Activated CD8-positive, alpha-beta T cell treated with anti-CD3 and anti-CD28 coated beads for 36 hours (primary cell): ENCODE measurements at regions not wholly inside any gene's neighbourhood (a gene's known extent, or its start where the extent isn't known, plus 50 kb on each side); places are given as distances from the start of the nearest gene placed in this dataset.

ENCODE experiments used
- ATAC-seq: fragments of 200-7000 bp; cut with Tn5 transposase; one replicate; pipeline ENCODE4 v1.10.0; 2021; ENCODE audit warnings: mild to moderate bottlenecking, moderate library complexity
- CTCF ChIA-PET: fragments of 350-600 bp; sonication (Branson Sonifier 250); formaldehyde crosslinking; loops from one replicate; lab custom pipeline; 2021; ENCODE audit warnings: antibody characterized with exemption; lab: Charles Lee
- POLR2A ChIA-PET: fragments of 350-600 bp; sonication (Branson Sonifier 250); formaldehyde crosslinking; loops from one replicate; lab custom pipeline; 2021; ENCODE audit warnings: antibody characterized with exemption; lab: Charles Lee
- DNase-seq: peaks from one replicate; pipeline ENCODE4 v3.0.0-alpha.2; 2020
- H3K27ac Mint-ChIP-seq: one replicate; pipeline ENCODE4 v1.8.0; 2021; ENCODE audit warnings: mild to moderate bottlenecking, mixed read lengths
- H3K27me3 Mint-ChIP-seq: one replicate; pipeline ENCODE4 v1.8.0; 2021; ENCODE audit warnings: mixed read lengths
- H3K36me3 Mint-ChIP-seq: one replicate; pipeline ENCODE4 v1.8.0; 2021; ENCODE audit warnings: low read depth, mixed read lengths
- H3K4me1 Mint-ChIP-seq: one replicate; pipeline ENCODE4 v1.8.0; 2021; ENCODE audit warnings: low read depth, mixed read lengths
- H3K4me3 Mint-ChIP-seq: one replicate; pipeline ENCODE4 v1.8.0; 2021; ENCODE audit warnings: mild to moderate bottlenecking, moderate library complexity, mixed read lengths
- H3K9me3 Mint-ChIP-seq: one replicate; pipeline ENCODE4 v1.8.0; 2021; ENCODE audit warnings: mixed read lengths
- intact Hi-C: fragments of 100-400 bp; cut with micrococcal nuclease; formaldehyde crosslinking; loops from one replicate; pipeline ENCODE4 v1.10.0; 2022
- TF ChIP-seq, protein P1 (sequence below): fragments of 200-600 bp; IDR thresholded peaks from one replicate; pipeline ENCODE4 v1.8.0; 2022; ENCODE audit warnings: antibody characterized with exemption, mild to moderate bottlenecking

DNA sequence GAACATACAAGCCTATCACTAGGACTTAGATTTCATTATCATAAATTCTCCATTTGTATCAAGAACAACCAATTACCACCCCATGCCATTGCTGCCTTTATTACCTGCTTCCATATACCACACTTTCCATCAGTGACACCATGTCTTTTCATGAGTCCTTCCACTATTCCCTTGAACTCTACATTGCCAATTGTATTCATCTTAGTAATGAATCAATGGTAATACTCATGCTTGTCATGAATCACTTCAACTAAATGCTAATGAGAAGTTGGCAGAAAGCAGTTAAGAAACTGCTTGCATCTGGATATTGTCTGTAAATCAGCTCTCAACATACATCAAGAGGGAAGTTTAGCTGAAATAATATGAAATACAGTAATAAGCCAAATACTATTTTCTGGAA, 61.2 kb upstream of the RNF217 start:
- H3K4me1 Mint-ChIP-seq = no peaks in the 10 kb centered on the region

DNA sequence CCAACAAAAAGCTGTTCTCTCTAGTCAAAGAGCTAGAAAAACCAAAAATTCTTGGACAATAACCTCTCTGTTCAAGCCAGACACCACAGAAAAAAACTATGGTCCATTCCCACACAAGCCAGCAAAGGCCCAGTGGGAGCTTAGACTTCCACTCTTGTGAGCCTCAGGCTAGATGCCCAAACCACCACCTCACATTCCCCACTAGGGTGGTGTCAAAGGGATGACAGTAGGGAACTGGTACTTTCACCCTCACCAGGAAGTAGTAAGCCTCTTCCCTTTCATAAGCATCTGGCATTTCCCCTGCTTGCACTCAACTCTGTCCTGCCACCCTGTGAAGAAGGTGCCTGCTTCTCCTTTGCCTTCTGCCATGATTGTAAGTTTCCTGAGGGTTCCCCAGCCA, 58.4 kb upstream of the RNF217 start:
- Mint-ChIP-seq H3K27ac (no peak overlapping the region), H3K9me3 (no peaks in the 10 kb centered on the region), H3K36me3 (no peaks in the 10 kb centered on the region), H3K27me3 (peaks cover 1% of the 10 kb centered on the region), H3K4me3 (no peak overlapping the region), H3K4me1 (no peaks in the 10 kb centered on the region)
- TF ChIP-seq, protein P1, sequence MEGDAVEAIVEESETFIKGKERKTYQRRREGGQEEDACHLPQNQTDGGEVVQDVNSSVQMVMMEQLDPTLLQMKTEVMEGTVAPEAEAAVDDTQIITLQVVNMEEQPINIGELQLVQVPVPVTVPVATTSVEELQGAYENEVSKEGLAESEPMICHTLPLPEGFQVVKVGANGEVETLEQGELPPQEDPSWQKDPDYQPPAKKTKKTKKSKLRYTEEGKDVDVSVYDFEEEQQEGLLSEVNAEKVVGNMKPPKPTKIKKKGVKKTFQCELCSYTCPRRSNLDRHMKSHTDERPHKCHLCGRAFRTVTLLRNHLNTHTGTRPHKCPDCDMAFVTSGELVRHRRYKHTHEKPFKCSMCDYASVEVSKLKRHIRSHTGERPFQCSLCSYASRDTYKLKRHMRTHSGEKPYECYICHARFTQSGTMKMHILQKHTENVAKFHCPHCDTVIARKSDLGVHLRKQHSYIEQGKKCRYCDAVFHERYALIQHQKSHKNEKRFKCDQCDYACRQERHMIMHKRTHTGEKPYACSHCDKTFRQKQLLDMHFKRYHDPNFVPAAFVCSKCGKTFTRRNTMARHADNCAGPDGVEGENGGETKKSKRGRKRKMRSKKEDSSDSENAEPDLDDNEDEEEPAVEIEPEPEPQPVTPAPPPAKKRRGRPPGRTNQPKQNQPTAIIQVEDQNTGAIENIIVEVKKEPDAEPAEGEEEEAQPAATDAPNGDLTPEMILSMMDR = no peak
- DNase-seq (no peak), ATAC-seq (no peak)
- POLR2A ChIA-PET = no interaction called here
- intact Hi-C loops = no loop called here
- CTCF ChIA-PET = no interaction called here

More for the DNA sequence above, 61.2 kb upstream of the RNF217 start:
- TF ChIP-seq, protein P1 = no peak
- no peaks in the 10 kb centered on the region for H3K36me3 Mint-ChIP-seq
- CTCF ChIA-PET = no interaction called here
- no peak for DNase-seq
- intact Hi-C loops = no loop called here
- ATAC-seq = no peak
- no peaks in the 10 kb centered on the region for H3K9me3 Mint-ChIP-seq
- H3K4me3 Mint-ChIP-seq = no peak overlapping the region
- POLR2A ChIA-PET = no interaction called here
- H3K27me3 Mint-ChIP-seq = peaks cover 1% of the 10 kb centered on the region
- no peak overlapping the region for H3K27ac Mint-ChIP-seq

DNA sequence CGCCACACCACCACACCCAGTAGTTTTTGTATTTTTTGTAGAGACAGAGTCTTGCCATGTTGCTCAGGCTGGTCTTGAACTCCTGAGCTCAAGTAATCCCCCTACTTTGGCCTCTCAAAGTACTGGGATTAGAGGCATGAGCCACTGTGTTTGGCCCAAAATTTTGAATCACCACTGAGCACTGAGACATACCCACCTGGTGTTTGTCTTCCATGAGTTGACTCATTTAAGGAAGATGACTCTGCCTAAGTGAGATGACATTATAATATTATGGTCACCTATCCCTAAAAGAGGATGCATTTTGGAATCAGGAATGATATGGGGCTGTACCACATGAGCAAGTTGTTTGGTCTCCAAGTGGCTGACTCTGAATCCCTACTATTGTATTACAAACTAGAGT, 54.6 kb upstream of the RNF217 start:
- POLR2A ChIA-PET = no interaction called here
- Mint-ChIP-seq H3K4me1 (no peaks in the 10 kb centered on the region), H3K9me3 (no peaks in the 10 kb centered on the region), H3K4me3 (no peak overlapping the region), H3K27ac (no peak overlapping the region), H3K27me3 (peaks cover 1% of the 10 kb centered on the region), H3K36me3 (no peaks in the 10 kb centered on the region)
- intact Hi-C loops = no loop called here
- TF ChIP-seq, protein P1 = no peak
- DNase-seq (no peak), ATAC-seq (no peak)
- CTCF ChIA-PET = no interaction called here
